GM12878 (cell line): ENCODE measurements at regions not wholly inside any gene's neighbourhood (a gene's known extent, or its start where the extent isn't known, plus 50 kb on each side); places are given as distances from the start of the nearest gene placed in this dataset.

Source experiments
- ATAC-seq: fragments of 200-7000 bp; cut with Tn5 transposase; 3 replicates; pipeline ENCODE4 v1.9.1; 2020; ENCODE audit warnings: mild to moderate bottlenecking, moderate library complexity
- BruUV-seq: library from RNA; stranded (reverse); fragments of 400-500 nt; replicated peaks from 2 replicates; lab custom pipeline; 2021; lab: Mats Ljungman, UMichigan
- CTCF ChIA-PET: fragments of 300-600 bp; sonication (Branson Sonifier 250); formaldehyde crosslinking; extraction: SDS; loops from one replicate; lab custom pipeline; 2021; ENCODE audit warnings: inconsistent platforms; lab: Yijun Ruan, JAX
- POLR2A ChIA-PET: fragments of 350-600 bp; formaldehyde crosslinking; extraction: SDS; loops from one replicate; lab custom pipeline; 2021; ENCODE audit warnings: inconsistent platforms; lab: Charles Lee
- RAD21 ChIA-PET: fragments of 300-600 bp; sonication (Branson Sonifier 250); formaldehyde crosslinking; loops from one replicate; lab custom pipeline; 2023; ENCODE audit warnings: antibody characterized with exemption; ENCODE audit not compliant: unreplicated experiment; lab: Charles Lee
- SMC1A ChIA-PET: fragments of 300-600 bp; sonication (Branson Sonifier 250); formaldehyde crosslinking; loops from one replicate; lab custom pipeline; 2023; ENCODE audit not compliant: unreplicated experiment, uncharacterized antibody; lab: Charles Lee
- DNase-seq: peaks from one replicate; pipeline ENCODE4 v3.0.0-alpha.2; 2011; ENCODE audit warnings: low read depth, low spot score
- FAIRE-seq: peaks from 3 replicates; lab custom pipeline; 2011; peaks lifted over from hg19 to GRCh38; lab: Jason Lieb, UNC
- H2AFZ ChIP-seq: 2 replicates; pipeline ENCODE4 v1.6.0; 2011; ENCODE audit warnings: low read depth, low read length, control low read depth; ENCODE audit not compliant: control insufficient read depth
- H3K27ac ChIP-seq: 2 replicates; pipeline ENCODE4 v1.5.1; 2011; ENCODE audit warnings: control low read depth; ENCODE audit not compliant: control insufficient read depth, insufficient read depth
- H3K27me3 ChIP-seq, 2 experiments: replicated peaks in 1 of 2; 2 replicates each; pipeline versions ENCODE4 v1.6.0 to v1.6.1; 2011; ENCODE audit warnings: low read length in 1 of 2; ENCODE audit not compliant: control insufficient read depth in 2 of 2, insufficient read depth in 2 of 2
- H3K36me3 ChIP-seq, 2 experiments: 2 replicates each; pipeline ENCODE4 v1.5.1; 2011; ENCODE audit warnings: low read length in 1 of 2; ENCODE audit not compliant: control insufficient read depth in 2 of 2, insufficient read depth in 2 of 2
- H3K4me1 ChIP-seq: 2 replicates; pipeline ENCODE4 v1.6.1; 2011; ENCODE audit warnings: mild to moderate bottlenecking, low read length, moderate library complexity, mixed read lengths; ENCODE audit not compliant: control insufficient read depth, insufficient read depth
- H3K4me2 ChIP-seq: 2 replicates; pipeline ENCODE4 v1.6.0; 2011; ENCODE audit warnings: control low read depth; ENCODE audit not compliant: control insufficient read depth, insufficient read depth
- H3K4me3 ChIP-seq: fragments of 200-600 bp; sonication (generic); 2 replicates; pipeline ENCODE4 v1.5.1; 2016
- H3K79me2 ChIP-seq: 2 replicates; pipeline ENCODE4 v1.6.0; 2011; ENCODE audit warnings: low read length; ENCODE audit not compliant: control insufficient read depth, insufficient read depth
- H3K9ac ChIP-seq: 2 replicates; pipeline ENCODE4 v1.8.0; 2011; ENCODE audit warnings: low read length, control low read depth, mixed read lengths; ENCODE audit not compliant: control insufficient read depth, insufficient read depth
- H3K9me3 ChIP-seq: replicated peaks from 3 replicates; pipeline ENCODE4 v1.5.1; 2011; ENCODE audit warnings: mild to moderate bottlenecking, low read length; ENCODE audit not compliant: control insufficient read depth, insufficient read depth
- H4K20me1 ChIP-seq: 2 replicates; pipeline ENCODE4 v1.6.0; 2011; ENCODE audit not compliant: control insufficient read depth, insufficient read depth
- ATF7 ChIP-seq: fragments of 450-650 bp; IDR thresholded peaks from 2 replicates; pipeline ENCODE4 v1.6.1; 2016; ENCODE audit warnings: low read depth, mild to moderate bottlenecking
- BCLAF1 ChIP-seq: fragments of 450-650 bp; IDR thresholded peaks from 2 replicates; pipeline ENCODE4 v1.6.1; 2017; ENCODE audit warnings: antibody characterized with exemption, mild to moderate bottlenecking, moderate library complexity
- CBX5 ChIP-seq: sonication (generic); IDR thresholded peaks from 2 replicates; pipeline ENCODE4 v1.6.1; 2016; ENCODE audit warnings: low read depth, moderate library complexity, mild to moderate bottlenecking, inconsistent platforms
- ETV6 ChIP-seq, 2 experiments: fragments of 450-650 bp in 1 of 2; IDR thresholded peaks in 1 of 2; conservative IDR thresholded peaks in 1 of 2; 2 replicates each; pipeline ENCODE4 v1.6.1; 2014; ENCODE audit warnings: antibody characterized with exemption in 1 of 2, borderline replicate concordance in 1 of 2, low read depth in 1 of 2, mild to moderate bottlenecking in 1 of 2, moderate library complexity in 1 of 2
- IKZF2 ChIP-seq, 2 experiments: fragments of 450-650 bp; IDR thresholded peaks; 2 replicates each; pipeline ENCODE4 v1.6.1; 2017; ENCODE audit warnings: mild to moderate bottlenecking in 2 of 2, moderate library complexity in 2 of 2
- NR2C2 ChIP-seq: IDR thresholded peaks from 2 replicates; pipeline ENCODE4 v1.6.1; 2011; ENCODE audit warnings: borderline replicate concordance, low read depth; ENCODE audit not compliant: control insufficient read depth, insufficient read length
- RB1 ChIP-seq: fragments of 450-650 bp; formaldehyde crosslinking; IDR thresholded peaks from 2 replicates; pipeline ENCODE4 v1.6.1; 2017; ENCODE audit warnings: mild to moderate bottlenecking, borderline replicate concordance
- REST ChIP-seq: IDR thresholded peaks from 2 replicates; pipeline ENCODE4 v1.6.1; 2012; ENCODE audit warnings: mild to moderate bottlenecking, low read depth, low read length
- SMAD5 ChIP-seq: IDR thresholded peaks from 2 replicates; pipeline ENCODE4 v1.6.1; 2016; ENCODE audit warnings: antibody characterized with exemption, low read depth
- SREBF2 ChIP-seq: IDR thresholded peaks from 2 replicates; pipeline ENCODE4 v1.6.1; 2012; ENCODE audit warnings: mild to moderate bottlenecking, low read length
- TCF12 ChIP-seq: IDR thresholded peaks from 2 replicates; pipeline ENCODE4 v1.6.1; 2011; ENCODE audit warnings: low read depth, mild to moderate bottlenecking, low read length
- ZNF24 ChIP-seq: fragments of 450-650 bp; IDR thresholded peaks from 2 replicates; pipeline ENCODE4 v1.6.1; 2017; ENCODE audit warnings: antibody characterized with exemption, mild to moderate bottlenecking
- WGBS: methylation state at CpG from one replicate; pipeline ENCODE4 v1.1.6; 2016; ENCODE audit warnings: low lambda C conversion rate; ENCODE audit not compliant: insufficient replicate concordance, insufficient coverage; ENCODE audit errors: missing lambda C conversion rate; 5-methylcytosine and 5-hydroxymethylcytosine counted together
- in situ Hi-C: fragments of 300-500 bp; cut with MboI; formaldehyde crosslinking; loops from 9 replicates; pipeline ENCODE4 v1.14.3; 2018; ENCODE audit warnings: mixed read lengths
- intact Hi-C: fragments of 100-400 bp; cut with micrococcal nuclease; formaldehyde crosslinking; loops from one replicate; pipeline ENCODE4 v1.14.2; 2022; ENCODE audit not compliant: unreplicated experiment

- no peak overlapping the region for H3K4me2 ChIP-seq
- H3K36me3 ChIP-seq, result no peaks in the 10 kb centered on the region
- H3K4me3 ChIP-seq, result no peak overlapping the region
- in situ Hi-C loops, result no loop called here
- H3K79me2 ChIP-seq, result no peaks in the 10 kb centered on the region
- ChIA-PET CTCF (no interaction called here), RAD21 (no interaction called here), SMC1A (interaction anchor here (0.8 kb wide), 1 partner anchor 339 kb away, joined by 3 read pairs; no protein-coding TSS in a partner anchor), POLR2A (interaction anchor here (0.7 kb wide), 1 partner anchor 429 kb away, joined by 6 read pairs; no protein-coding TSS in a partner anchor)
- H3K9me3 ChIP-seq, result no peaks in the 10 kb centered on the region
- no peaks in the 10 kb centered on the region for H3K4me1 ChIP-seq
- no peak overlapping the region for H3K9ac ChIP-seq
- H4K20me1 ChIP-seq, result no peaks in the 10 kb centered on the region
- H3K27ac ChIP-seq, result no peak overlapping the region
- H3K27me3 ChIP-seq, result peaks cover 0 to 2% of the 10 kb centered on the region in 2 experiments; a peak in 3 of 4 replicates
- BruUV-seq, result no TSS peak
- intact Hi-C loops, result no loop called here
- ATAC-seq (no peak), DNase-seq (no peak), FAIRE-seq (no peak)
- H2AFZ ChIP-seq, result no peak overlapping the region
- 16% methylated on average over 2 of the region's 2 CpGs for WGBS
- TF ChIP-seq SMAD5 (no peak), BCLAF1 (no peak), SREBF2 (no peak), TCF12 (no peak), IKZF2 (IDR thresholded peaks at IDR 0.05) (no peak), ETV6 (conservative IDR thresholded peaks at IDR 0.05 in 1 of 2, IDR thresholded peaks at IDR 0.05 in 1 of 2; ENCODE audit: borderline replicate concordance in 1 of 2, low read depth in 1 of 2) (no peak), RB1 (no peak), ATF7 (no peak), REST (no peak), ZNF24 (no peak), NR2C2 (no peak), CBX5 (no peak)
Measured at GRCh38 chr10:94093286-94093905, 99.7 kb downstream of the PLCE1 start.
